GM23248 (cell line): ENCODE measurements at regions not wholly inside any gene's neighbourhood (a gene's known extent, or its start where the extent isn't known, plus 50 kb on each side); places are given as distances from the start of the nearest gene placed in this dataset.

Source experiments
- EZH2 ChIP-seq: fragments of 200-600 bp; sonication (generic); IDR thresholded peaks from 2 replicates; pipeline ENCODE4 v1.6.1; 2018; ENCODE audit warnings: antibody characterized with exemption, mild to moderate bottlenecking; ENCODE audit not compliant: insufficient read depth, poor library complexity, severe bottlenecking
- EZH2phosphoT487 ChIP-seq: fragments of 200-600 bp; sonication (generic); IDR thresholded peaks from 2 replicates; pipeline ENCODE4 v1.6.1; 2018; ENCODE audit warnings: antibody characterized with exemption, moderate library complexity, mild to moderate bottlenecking, low read depth; ENCODE audit not compliant: insufficient read depth

DNA sequence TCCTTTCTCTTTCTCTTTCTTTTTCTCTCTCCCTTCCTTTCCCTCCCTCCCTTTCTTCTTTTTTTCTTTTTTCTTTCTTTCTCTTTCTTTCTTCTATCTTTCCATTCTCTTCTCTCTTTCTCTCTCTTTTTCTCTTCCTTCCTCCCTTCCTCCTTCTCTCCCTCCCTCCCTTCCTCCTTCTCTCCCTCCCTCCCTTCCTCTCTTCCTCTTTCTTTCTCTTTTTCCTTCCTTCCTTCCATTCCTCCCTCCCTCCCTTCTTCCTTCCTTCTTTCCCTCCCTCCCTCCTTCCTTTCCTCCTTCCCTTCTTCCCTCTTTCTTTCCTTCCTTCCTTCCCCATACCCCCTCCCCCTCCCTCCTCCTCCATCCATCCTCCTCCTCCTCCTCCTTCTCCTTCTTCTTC, 243.3 kb upstream of the CTNND2 start:
- TF ChIP-seq EZH2phosphoT487 (no peak), EZH2 (no peak)
